ENCODE measurements at regions not wholly inside any gene's neighbourhood (a gene's known extent, or its start where the extent isn't known, plus 50 kb on each side); places are given as distances from the start of the nearest gene placed in this dataset.
"Not testable (repeated sequence)": the region's sequence is repeated elsewhere in the genome, so short reads cannot be mapped to it uniquely, and the experiment has no call there.

DNA sequence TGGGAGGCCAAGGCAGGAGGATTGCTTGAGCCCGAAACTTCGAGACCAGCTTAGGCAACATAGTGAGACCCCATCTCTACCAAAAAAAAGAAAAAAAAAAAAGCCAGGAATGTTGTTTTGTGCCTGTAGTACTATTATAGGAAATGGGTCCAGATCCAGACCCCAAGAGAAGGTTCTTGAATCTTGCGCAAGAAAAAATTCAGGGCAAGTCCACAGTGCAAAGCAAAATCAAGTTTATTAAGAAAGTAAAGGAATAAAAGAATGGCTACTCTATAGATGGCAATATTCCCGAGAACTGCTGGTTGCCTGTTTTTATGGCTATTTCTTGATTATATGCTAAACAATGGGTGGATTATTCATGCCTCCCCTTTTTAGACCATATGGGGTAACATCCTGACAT is 51.2 kb upstream of the RDX start:
- TF ChIP-seq, protein P1, sequence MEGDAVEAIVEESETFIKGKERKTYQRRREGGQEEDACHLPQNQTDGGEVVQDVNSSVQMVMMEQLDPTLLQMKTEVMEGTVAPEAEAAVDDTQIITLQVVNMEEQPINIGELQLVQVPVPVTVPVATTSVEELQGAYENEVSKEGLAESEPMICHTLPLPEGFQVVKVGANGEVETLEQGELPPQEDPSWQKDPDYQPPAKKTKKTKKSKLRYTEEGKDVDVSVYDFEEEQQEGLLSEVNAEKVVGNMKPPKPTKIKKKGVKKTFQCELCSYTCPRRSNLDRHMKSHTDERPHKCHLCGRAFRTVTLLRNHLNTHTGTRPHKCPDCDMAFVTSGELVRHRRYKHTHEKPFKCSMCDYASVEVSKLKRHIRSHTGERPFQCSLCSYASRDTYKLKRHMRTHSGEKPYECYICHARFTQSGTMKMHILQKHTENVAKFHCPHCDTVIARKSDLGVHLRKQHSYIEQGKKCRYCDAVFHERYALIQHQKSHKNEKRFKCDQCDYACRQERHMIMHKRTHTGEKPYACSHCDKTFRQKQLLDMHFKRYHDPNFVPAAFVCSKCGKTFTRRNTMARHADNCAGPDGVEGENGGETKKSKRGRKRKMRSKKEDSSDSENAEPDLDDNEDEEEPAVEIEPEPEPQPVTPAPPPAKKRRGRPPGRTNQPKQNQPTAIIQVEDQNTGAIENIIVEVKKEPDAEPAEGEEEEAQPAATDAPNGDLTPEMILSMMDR (conservative IDR thresholded peaks at IDR 0.05), result no peak
- H3K27ac ChIP-seq, result peak overlapping the region; percentile 18; the same call in 1 of the 2 replicates

DNA sequence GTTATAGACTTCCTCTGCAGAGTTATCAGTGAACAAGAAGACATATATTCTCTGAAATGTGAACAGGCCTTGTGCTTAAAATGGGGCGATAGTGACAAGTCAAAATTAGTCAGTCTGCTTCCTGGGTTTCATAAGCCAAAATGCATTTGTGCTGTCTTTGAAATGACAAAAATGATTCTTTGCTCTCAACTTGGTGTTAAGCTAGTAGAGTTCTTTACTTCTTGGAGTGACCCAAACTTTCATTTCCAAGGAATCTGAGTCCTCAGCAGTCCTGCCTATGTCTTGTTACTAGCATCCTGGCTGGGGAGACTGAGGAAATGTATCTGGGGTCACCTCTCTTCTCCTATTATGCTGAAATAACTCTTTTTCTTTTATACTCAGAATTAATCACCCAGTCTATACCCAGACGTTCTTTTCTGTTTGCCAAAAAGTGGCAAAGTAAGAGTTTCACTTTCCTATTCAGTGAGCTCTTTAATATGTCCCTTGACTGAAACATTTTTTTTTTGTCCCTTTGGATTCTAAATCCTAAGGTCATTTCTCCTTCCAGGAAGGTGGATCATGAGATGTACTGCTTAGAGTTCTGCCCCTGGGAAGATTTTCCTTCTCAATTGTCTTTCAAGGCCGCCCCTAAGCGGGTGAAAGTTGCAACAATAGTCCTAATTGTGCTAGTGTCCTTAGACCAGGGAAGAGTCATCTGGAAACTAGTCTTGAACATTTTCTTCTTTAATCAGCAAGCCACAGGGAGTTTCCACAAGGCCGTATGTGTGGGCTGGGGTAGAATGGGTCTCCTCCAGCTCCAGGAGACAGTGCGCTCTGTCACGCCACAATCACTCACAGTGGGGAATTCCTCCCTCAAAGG is 53.0 kb upstream of the RDX start:
- TF ChIP-seq, protein P1 (conservative IDR thresholded peaks at IDR 0.05), result no peak
- peak overlapping the region; percentile 18; the same call in 1 of the 2 replicates for H3K27ac ChIP-seq

DNA sequence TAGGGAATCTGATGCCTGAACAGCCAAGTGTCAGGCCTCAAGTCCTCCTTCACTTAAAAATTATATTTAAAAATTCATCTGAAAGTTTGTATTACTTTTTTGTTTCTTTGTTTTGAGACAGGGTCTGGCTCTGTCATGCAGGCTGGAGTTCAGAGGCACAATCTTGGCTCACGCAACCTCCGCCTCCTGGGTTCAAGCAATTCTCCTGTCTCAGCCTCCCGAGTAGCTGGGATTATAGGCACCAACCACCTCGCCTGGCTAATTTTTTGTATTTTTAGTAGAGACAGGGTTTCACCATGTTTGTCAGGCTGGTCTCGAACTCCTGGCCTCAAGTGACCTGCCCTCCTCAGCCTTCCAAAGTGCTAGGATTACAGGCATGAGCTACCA is 53.6 kb upstream of the RDX start:
- H3K27ac ChIP-seq, result not testable (repeated sequence)

DNA sequence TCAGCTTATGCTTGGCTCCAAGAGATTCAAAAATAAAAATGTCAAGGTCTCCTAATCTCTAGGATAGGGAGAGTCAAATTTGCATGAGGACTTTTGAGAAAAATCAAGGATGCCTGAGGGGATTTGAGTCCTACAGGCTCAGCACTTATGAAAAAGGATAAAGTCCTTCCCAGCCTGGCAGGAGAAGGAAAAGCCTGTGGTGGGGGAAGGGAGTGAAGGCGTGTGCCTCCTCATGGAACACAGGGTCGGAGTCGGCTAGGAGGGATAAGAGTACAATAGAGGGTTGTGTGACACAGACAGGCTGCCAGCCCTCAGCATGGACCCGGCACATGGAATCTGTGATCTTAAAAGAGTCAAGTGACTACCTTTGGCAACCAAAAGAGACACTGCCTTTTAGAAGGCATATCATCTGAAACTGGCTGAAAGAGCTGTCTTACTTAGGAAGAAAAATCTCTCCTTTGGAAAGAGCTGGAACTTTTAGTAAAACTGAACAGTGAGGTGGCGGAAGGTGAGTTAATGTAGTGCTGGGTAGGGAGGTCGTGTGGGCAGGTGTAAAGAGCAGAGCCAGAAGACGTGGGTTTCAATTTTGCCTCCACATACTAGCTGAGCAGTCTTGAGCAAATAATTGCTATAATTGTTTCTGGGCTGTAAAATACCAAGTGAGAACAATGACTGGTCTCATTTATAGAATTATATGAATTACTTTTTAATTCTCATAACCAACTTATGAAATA is 58.8 kb upstream of the RDX start:
- H3K27ac ChIP-seq, result no peak overlapping the region
- TF ChIP-seq, protein P1 (conservative IDR thresholded peaks at IDR 0.05), result no peak

DNA sequence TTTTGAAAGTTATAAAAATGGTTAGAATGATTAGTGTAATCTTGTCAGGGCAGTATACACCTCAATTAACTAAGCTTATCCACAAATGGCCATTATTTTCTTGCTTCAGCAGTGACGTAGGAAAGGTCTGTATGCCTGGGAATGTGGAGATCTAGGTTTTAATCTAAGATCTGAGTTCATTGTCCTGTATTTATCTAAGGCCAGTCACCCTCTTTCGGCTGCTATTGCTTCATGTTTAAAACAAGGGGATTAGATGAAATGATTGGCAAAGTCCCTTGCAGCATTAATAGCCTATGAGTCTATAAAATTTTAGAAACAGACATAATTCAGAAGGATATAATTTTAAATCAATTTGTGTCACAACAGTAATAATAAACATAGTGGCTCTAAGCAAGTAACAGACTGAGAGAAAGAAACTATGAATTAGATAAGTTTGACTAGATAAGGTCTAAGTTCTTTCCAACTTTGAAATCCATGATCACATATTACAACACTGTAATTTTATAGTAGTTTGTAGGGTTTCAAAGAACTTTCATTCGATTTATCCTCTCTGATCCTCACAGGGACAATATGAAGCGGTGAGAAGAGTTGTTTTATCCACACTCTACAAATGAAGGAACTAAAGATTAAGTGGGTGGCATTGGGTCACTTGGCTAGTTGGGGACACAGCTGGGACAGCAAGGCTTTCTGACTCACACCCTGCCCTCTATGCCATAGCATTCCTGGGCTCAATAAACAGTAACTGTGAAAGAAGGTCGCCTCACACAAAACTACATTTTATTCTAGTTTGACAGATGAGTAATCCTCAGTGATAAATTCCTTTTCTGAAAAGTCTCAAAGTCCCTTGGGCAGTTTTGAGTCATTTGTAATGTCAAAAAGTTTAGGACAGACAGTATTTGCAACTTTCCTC is 60.6 kb upstream of the RDX start:
- no peak overlapping the region for H3K27ac ChIP-seq
- TF ChIP-seq, protein P1 (conservative IDR thresholded peaks at IDR 0.05), result no peak

DNA sequence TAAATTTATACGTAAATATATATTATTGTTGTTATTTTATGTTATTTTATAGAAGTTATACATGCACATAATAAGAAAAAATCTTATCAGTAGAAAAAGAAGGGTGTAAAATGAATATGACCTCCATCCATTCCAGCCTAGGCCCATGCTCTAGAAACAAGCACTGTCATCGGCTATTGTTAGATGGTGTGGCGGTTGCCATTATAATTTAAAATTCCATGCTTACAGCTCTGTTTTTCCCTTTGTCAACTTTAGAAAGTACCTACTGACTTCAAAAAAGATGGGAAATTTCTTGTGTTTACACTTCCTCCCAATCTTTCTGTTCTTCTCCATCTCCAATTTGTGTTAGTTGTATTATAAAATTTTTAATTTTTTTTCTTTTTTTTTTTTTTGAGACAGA is 61.9 kb upstream of the RDX start:
- TF ChIP-seq, protein P1 (conservative IDR thresholded peaks at IDR 0.05), result no peak
- H3K27ac ChIP-seq, result no peak overlapping the region

DNA sequence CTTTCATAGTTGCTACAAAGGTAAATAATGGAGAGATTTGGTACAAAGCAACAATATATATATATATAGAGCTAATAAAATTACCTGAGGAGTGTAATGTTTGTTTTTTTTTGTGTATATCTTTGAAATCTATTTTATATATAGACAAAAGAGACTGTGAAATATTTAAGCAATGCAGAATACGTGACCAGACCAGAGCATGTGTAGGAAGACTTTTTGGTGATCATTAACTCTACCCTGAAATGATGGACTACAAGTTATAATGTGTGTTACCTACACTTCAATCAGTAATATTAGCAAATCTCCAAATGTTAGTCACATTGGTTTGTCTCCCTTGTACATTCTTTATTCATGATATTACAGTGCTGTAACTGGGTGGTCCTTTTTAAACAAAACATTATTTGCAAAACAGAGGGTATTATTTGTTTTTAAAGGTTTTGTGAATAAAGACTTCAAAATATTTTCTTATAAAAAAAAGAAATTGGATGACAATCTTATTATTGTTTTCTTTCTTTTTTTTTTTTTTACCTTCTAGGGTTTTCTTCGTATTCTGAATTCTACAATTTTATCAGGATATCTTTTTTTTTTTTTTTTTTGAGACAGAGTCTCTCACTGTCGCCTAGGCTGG is 64.5 kb upstream of the RDX start:
- H3K27ac ChIP-seq, result not testable (repeated sequence)
